ENCODE measurements at regions not wholly inside any gene's neighbourhood (a gene's known extent, or its start where the extent isn't known, plus 50 kb on each side); places are given as distances from the start of the nearest gene placed in this dataset.

DNA sequence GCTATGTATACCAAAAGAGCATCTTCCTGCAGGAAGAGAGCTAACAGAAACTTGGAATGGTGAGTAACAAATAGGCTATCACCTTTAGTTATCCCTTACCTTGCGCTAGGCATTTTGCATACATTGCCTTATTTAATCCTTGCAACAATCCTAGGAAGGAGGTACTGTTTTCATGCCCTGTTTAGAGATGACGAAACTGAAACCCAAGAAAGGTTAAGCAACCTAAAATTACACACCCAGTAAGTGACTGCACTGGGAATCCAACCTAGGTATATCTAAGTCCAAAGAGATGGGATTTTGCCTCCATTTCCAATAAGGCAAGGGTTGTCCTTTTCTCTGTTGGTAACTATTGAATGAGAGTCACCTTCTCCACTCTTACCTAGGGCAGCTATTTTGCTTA lies 144.5 kb downstream of the TM2D1 start:
- Histone ChIP-seq H3K4me3 (ENCODE audit: low read length) (no peak overlapping the region), H3K4me1 (ENCODE audit: control insufficient read depth, insufficient read depth, low read length) (peaks cover 5% of the 10 kb centered on the region), H3K36me3 (ENCODE audit: control insufficient read depth, insufficient read depth, low read length, severe bottlenecking) (no peaks in the 10 kb centered on the region), H3K9me3 (ENCODE audit: control insufficient read depth, low read length) (no peaks in the 10 kb centered on the region), H3K9ac (ENCODE audit: low read length) (no peak overlapping the region), H3K27me3 (replicated peaks; ENCODE audit: control insufficient read depth, insufficient read depth, low read length) (no peaks in the 10 kb centered on the region)
- no peak for DNase-seq (ENCODE audit: low read depth)

DNA sequence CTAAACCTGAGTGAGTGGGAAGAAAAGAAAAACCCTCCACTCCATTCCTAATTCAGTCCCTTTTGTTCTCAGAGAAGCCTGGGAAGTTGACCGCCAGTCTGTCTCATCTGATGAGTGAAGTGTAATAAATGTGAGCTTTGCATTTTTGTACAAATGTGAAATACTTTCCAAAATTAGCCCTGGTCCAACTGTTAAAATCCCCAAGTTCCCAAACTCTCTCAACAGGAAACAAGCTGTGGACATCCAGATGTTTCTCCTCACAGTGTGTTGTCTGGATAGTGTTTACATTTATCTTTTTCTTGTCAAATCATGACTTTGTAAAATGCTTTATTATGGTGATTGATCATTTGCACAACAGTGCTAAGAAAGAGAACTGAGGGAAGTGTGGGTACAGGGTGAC lies 145.1 kb downstream of the TM2D1 start:
- Histone ChIP-seq H3K4me3 (ENCODE audit: low read length) (no peak overlapping the region), H3K9me3 (ENCODE audit: control insufficient read depth, low read length) (no peaks in the 10 kb centered on the region), H3K9ac (ENCODE audit: low read length) (no peak overlapping the region), H3K36me3 (ENCODE audit: control insufficient read depth, insufficient read depth, low read length, severe bottlenecking) (no peaks in the 10 kb centered on the region), H3K27me3 (replicated peaks; ENCODE audit: control insufficient read depth, insufficient read depth, low read length) (no peaks in the 10 kb centered on the region), H3K4me1 (ENCODE audit: control insufficient read depth, insufficient read depth, low read length) (peaks cover 5% of the 10 kb centered on the region)
- DNase-seq (ENCODE audit: low read depth), result no peak

DNA sequence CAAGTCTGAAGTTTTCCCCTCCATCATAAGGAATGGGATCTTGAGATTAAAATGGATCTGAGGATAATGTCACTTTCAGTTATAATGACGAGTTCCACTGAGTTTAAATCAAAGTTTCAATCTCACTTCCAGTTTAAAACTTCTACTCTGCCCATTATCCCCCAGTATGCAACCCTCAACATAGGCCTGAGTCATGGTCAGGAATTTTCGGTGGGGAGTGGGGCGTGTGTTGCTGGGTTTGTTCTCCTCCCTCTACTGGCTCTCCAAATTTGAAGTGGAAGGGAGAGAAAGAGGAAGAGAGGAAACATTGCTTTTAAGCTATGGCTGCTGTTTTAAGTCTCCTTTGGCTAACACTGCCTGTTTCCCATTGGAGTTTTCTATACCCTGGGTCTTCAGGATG lies 152.9 kb downstream of the TM2D1 start:
- Histone ChIP-seq H3K9ac (ENCODE audit: low read length) (no peak overlapping the region), H3K27me3 (replicated peaks; ENCODE audit: control insufficient read depth, insufficient read depth, low read length) (no peaks in the 10 kb centered on the region), H3K9me3 (ENCODE audit: control insufficient read depth, low read length) (peaks cover 2% of the 10 kb centered on the region), H3K4me3 (ENCODE audit: low read length) (no peak overlapping the region), H3K36me3 (ENCODE audit: control insufficient read depth, insufficient read depth, low read length, severe bottlenecking) (no peaks in the 10 kb centered on the region), H3K4me1 (ENCODE audit: control insufficient read depth, insufficient read depth, low read length) (no peaks in the 10 kb centered on the region)
- no peak for DNase-seq (ENCODE audit: low read depth)

DNA sequence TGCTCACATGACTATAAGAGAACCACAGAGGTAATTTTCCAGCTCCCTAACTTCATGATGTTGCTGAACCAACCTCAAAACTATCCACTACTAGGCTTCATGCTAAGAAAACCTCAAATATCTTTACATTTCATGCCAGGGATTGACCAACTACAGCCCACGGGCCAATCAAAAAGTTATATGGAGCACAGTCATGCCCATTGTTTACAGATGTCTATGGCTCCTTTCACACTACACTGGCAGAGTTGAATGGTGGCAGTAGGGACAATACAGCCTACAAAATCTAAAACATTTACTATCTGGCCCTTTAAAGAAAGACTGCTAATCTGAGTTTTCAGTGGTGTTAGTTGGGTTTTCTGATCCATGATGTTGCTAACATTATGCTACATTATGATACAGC lies 154.8 kb downstream of the TM2D1 start:
- Histone ChIP-seq H3K4me1 (ENCODE audit: control insufficient read depth, insufficient read depth, low read length) (no peaks in the 10 kb centered on the region), H3K36me3 (ENCODE audit: control insufficient read depth, insufficient read depth, low read length, severe bottlenecking) (no peaks in the 10 kb centered on the region), H3K4me3 (ENCODE audit: low read length) (no peak overlapping the region), H3K9ac (ENCODE audit: low read length) (no peak overlapping the region), H3K9me3 (ENCODE audit: control insufficient read depth, low read length) (peaks cover 21% of the 10 kb centered on the region), H3K27me3 (replicated peaks; ENCODE audit: control insufficient read depth, insufficient read depth, low read length) (no peaks in the 10 kb centered on the region)
- no peak for DNase-seq (ENCODE audit: low read depth)

DNA sequence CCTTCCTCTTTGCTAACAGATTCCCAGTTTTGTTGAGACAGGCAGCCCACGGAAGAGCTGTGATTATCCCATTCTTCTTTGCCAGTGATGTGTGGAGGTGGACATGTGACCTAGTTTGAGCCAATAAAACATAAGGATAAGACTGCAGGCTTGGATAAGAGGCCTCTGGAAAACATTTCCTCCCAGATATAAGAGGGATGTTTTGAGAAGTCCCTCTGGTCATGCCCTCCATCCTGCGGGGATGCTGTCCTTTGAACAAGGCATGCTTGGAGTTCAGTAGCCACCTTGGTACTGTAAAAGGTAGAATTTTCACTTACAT lies 155.7 kb downstream of the TM2D1 start:
- Histone ChIP-seq H3K36me3 (ENCODE audit: control insufficient read depth, insufficient read depth, low read length, severe bottlenecking) (no peaks in the 10 kb centered on the region), H3K9me3 (ENCODE audit: control insufficient read depth, low read length) (peaks cover 30% of the 10 kb centered on the region), H3K27me3 (replicated peaks; ENCODE audit: control insufficient read depth, insufficient read depth, low read length) (no peaks in the 10 kb centered on the region), H3K4me1 (ENCODE audit: control insufficient read depth, insufficient read depth, low read length) (no peaks in the 10 kb centered on the region), H3K9ac (ENCODE audit: low read length) (no peak overlapping the region), H3K4me3 (ENCODE audit: low read length) (no peak overlapping the region)
- DNase-seq (ENCODE audit: low read depth), result no peak

DNA sequence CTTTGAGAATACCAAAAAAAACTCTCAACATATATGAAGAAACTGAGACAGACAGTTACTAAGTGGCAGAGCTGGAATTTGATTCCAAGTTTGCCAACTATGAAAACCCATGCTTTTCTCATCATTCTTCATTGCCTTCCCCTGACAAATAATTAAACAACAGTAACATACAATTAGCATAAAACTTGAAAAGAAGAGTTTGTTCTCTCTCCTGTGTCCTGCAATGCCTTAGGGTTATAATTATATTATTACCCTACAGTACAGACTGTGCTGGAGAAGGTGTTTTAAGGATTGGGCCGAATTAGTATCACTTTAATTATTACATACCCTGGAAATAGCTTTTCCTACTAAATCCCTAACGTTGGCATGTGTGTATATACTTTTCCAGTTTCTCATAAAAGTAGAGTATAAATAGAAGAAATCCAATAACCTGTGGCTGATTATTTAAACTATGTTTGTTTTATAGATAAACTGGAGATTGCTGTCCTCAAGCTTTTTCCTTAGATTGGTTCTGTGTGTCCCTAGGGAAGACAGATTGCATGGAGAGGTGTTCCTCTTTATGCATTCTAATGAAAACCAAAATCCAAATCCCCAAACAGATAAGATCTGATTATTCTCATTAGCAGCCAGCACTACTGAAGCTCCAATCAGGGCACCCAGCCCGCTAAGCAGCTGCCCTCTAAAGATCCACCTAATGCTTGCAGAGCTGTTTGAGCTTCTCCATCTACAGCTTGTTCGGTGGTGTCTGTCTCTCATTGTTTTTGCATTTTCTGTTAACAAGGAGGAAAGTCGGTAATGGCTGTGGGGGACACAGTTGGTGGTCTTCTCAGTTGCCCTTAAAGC lies 156.3 kb downstream of the TM2D1 start:
- H3K9ac ChIP-seq (ENCODE audit: low read length), result no peak overlapping the region
- peaks cover 30% of the 10 kb centered on the region for H3K9me3 ChIP-seq (ENCODE audit: control insufficient read depth, low read length)
- no peaks in the 10 kb centered on the region for H3K4me1 ChIP-seq (ENCODE audit: control insufficient read depth, insufficient read depth, low read length)
- DNase-seq (ENCODE audit: low read depth), result no peak
- H3K4me3 ChIP-seq (ENCODE audit: low read length), result no peak overlapping the region
- H3K36me3 ChIP-seq (ENCODE audit: control insufficient read depth, insufficient read depth, low read length, severe bottlenecking), result no peaks in the 10 kb centered on the region
- no peaks in the 10 kb centered on the region for H3K27me3 ChIP-seq (replicated peaks; ENCODE audit: control insufficient read depth, insufficient read depth, low read length)

DNA sequence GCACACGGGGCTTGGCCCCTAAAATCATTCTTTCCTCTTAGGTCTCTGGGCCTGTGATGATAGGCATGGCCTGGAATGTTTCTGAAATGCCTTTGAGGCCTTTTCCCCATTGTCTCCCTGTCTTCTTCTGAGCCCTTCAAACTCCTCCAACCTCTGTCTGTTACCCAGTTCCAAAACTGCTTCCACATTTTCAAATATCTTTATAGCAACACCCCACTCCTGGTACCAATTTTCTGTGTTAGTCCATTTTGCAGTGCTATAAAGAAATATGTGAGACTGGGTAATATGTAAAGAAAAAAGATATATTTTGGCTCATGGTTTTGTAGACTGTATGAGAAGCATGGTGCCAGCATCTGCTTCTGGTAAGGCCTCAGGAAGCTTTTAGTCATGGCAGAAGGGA lies 158.8 kb downstream of the TM2D1 start:
- DNase-seq (ENCODE audit: low read depth), result no peak
- peak overlapping the region; percentile 0 for H3K4me3 ChIP-seq (ENCODE audit: low read length)
- peaks cover 30% of the 10 kb centered on the region for H3K9me3 ChIP-seq (ENCODE audit: control insufficient read depth, low read length)
- no peaks in the 10 kb centered on the region for H3K4me1 ChIP-seq (ENCODE audit: control insufficient read depth, insufficient read depth, low read length)
- H3K36me3 ChIP-seq (ENCODE audit: control insufficient read depth, insufficient read depth, low read length, severe bottlenecking), result no peaks in the 10 kb centered on the region
- no peak overlapping the region for H3K9ac ChIP-seq (ENCODE audit: low read length)
- H3K27me3 ChIP-seq (replicated peaks; ENCODE audit: control insufficient read depth, insufficient read depth, low read length), result no peaks in the 10 kb centered on the region

DNA sequence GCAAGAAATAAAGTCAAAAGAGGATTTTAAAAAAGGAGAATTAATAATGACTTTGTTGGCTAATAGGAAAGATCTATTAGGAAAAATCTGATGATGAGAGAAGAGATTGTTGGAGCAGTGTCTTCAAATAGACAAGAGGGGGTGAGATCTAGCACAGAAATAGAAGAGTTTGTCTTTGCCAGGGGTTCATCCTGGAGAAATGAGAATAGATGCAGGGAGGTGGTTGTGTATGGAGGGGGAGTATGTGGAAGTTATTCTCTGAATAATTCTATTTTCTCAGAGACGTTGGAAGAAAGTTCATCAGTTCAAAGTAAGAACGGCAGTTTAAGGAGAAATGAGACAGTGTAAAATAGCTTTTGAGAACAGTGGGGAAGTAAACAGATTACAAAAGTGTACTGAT lies 161.3 kb downstream of the TM2D1 start:
- H3K4me3 ChIP-seq (ENCODE audit: low read length), result no peak overlapping the region
- H3K9me3 ChIP-seq (ENCODE audit: control insufficient read depth, low read length), result peaks cover 30% of the 10 kb centered on the region
- no peaks in the 10 kb centered on the region for H3K27me3 ChIP-seq (replicated peaks; ENCODE audit: control insufficient read depth, insufficient read depth, low read length)
- H3K4me1 ChIP-seq (ENCODE audit: control insufficient read depth, insufficient read depth, low read length), result no peaks in the 10 kb centered on the region
- no peaks in the 10 kb centered on the region for H3K36me3 ChIP-seq (ENCODE audit: control insufficient read depth, insufficient read depth, low read length, severe bottlenecking)
- no peak for DNase-seq (ENCODE audit: low read depth)
- no peak overlapping the region for H3K9ac ChIP-seq (ENCODE audit: low read length)

DNA sequence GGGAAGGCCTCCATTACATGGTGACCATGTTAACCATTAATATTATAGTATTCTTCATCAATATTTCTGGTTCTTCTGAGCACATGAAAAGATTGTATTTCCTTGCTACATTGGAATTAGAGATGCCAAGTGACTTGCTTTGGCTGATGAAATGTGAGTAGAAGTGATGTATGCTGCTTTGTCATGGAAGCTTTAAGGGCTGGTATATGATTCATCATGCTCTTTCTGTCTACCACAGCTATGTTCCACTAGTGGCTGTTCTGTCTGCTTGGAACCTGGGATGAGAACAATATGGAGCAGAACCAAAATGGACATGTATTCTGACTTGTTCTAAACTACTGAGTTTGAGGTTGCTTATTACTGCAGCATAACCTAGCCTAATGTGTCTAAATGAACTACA lies 163.3 kb downstream of the TM2D1 start:
- H3K9me3 ChIP-seq (ENCODE audit: control insufficient read depth, low read length), result peaks cover 24% of the 10 kb centered on the region
- no peaks in the 10 kb centered on the region for H3K27me3 ChIP-seq (replicated peaks; ENCODE audit: control insufficient read depth, insufficient read depth, low read length)
- DNase-seq (ENCODE audit: low read depth), result peak; percentile 55
- no peak overlapping the region for H3K9ac ChIP-seq (ENCODE audit: low read length)
- H3K4me1 ChIP-seq (ENCODE audit: control insufficient read depth, insufficient read depth, low read length), result no peaks in the 10 kb centered on the region
- no peaks in the 10 kb centered on the region for H3K36me3 ChIP-seq (ENCODE audit: control insufficient read depth, insufficient read depth, low read length, severe bottlenecking)
- H3K4me3 ChIP-seq (ENCODE audit: low read length), result no peak overlapping the region

DNA sequence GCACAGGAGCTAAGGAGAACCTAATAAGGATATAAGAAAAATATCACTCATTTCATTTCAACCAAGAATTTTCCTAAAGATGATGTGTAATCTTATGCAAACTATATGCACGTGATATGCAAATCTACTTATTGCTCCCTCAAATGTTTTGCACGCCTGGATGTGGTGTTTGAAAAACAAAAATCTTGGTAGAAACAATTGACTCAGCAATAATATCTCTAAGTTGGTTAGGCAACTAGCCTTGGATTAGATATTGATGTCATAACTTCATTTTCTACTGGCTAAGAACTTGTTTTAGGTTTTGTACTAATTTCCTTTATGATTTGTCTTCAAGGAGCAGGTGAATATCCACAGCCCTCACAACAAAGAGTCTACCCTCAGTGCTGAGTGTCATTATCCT lies 164.6 kb downstream of the TM2D1 start:
- no peak for DNase-seq (ENCODE audit: low read depth)

DNA sequence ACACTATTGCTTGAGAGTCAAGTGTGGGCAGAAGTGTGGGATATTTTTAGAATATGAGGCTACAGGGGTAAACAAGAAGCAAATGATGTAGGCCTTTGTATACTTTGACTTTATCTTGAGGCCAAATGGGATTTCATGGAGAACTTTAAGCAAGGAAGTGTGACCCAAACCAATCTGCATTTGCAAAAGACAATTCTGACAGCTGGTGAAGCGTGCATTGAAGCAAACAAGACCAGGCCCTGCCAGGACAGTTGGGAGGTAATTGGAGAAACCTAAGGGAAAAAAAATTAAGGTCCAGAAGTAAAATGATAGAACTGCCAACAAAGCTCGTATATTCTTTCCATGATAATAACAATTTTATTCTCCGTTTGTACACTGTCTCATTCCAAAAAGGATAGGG lies 168.3 kb downstream of the TM2D1 start:
- DNase-seq (ENCODE audit: low read depth), result no peak
- Histone ChIP-seq H3K4me3 (ENCODE audit: low read length) (no peak overlapping the region), H3K4me1 (ENCODE audit: control insufficient read depth, insufficient read depth, low read length) (no peaks in the 10 kb centered on the region), H3K36me3 (ENCODE audit: control insufficient read depth, insufficient read depth, low read length, severe bottlenecking) (no peaks in the 10 kb centered on the region), H3K9me3 (ENCODE audit: control insufficient read depth, low read length) (peaks cover 11% of the 10 kb centered on the region), H3K9ac (ENCODE audit: low read length) (no peak overlapping the region), H3K27me3 (replicated peaks; ENCODE audit: control insufficient read depth, insufficient read depth, low read length) (no peaks in the 10 kb centered on the region)

More for the DNA sequence above, 164.6 kb downstream of the TM2D1 start:
- no peak overlapping the region for H3K9ac ChIP-seq (ENCODE audit: low read length)
- no peaks in the 10 kb centered on the region for H3K27me3 ChIP-seq (replicated peaks; ENCODE audit: control insufficient read depth, insufficient read depth, low read length)
- H3K4me3 ChIP-seq (ENCODE audit: low read length), result no peak overlapping the region
- H3K36me3 ChIP-seq (ENCODE audit: control insufficient read depth, insufficient read depth, low read length, severe bottlenecking), result no peaks in the 10 kb centered on the region
- peaks cover 22% of the 10 kb centered on the region for H3K9me3 ChIP-seq (ENCODE audit: control insufficient read depth, low read length)
- no peaks in the 10 kb centered on the region for H3K4me1 ChIP-seq (ENCODE audit: control insufficient read depth, insufficient read depth, low read length)
